HG03025 (cell line): ENCODE measurements at regions not wholly inside any gene's neighbourhood (a gene's known extent, or its start where the extent isn't known, plus 50 kb on each side); places are given as distances from the start of the nearest gene placed in this dataset.

Source experiments
- ATAC-seq: cut with Tn5 transposase; IDR thresholded peaks from one replicate; pipeline ENCODE4 v1.9.1; 2021; ENCODE audit warnings: mild to moderate bottlenecking, moderate library complexity; ENCODE audit not compliant: unreplicated experiment, low FRiP score

DNA sequence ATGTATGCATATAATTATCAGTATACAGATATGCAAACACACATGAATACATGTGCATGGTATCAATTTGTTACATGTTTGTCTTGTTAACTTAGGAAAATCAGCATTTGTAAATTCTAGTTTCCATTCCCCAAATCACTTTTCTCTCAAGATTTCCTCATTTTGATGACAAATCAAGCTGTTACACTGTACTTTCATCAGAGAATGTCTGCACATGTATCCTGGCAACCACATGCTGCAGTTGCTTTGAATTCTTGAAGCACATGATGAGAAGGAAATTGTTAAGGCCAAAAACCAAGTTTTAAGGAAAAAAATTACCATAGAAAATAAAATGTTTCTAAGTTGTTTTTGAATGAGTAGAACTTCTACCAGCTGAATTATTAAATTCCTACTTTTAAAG, 1834.5 kb downstream of the EFNA5 start:
- ATAC-seq = no peak

DNA sequence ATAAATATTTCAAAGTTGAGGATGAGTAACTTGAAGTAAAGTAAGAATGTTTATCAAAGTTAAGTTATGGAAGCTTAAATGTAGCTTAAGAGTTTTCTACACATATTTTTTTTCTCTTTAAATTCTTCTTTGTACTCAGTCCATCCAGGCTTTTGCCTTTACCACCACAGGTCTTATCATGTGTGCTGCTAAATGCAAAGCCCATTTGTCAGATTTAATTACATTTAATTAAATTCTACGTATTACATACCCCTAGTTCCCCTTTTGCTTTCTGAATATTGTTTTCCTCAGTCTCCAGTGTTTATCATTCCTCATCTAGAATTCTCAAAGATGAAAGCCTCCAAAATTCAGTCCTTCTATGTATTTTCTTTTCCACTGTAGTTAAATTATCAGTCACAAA, 1841.9 kb downstream of the EFNA5 start:
- ATAC-seq = no peak

DNA sequence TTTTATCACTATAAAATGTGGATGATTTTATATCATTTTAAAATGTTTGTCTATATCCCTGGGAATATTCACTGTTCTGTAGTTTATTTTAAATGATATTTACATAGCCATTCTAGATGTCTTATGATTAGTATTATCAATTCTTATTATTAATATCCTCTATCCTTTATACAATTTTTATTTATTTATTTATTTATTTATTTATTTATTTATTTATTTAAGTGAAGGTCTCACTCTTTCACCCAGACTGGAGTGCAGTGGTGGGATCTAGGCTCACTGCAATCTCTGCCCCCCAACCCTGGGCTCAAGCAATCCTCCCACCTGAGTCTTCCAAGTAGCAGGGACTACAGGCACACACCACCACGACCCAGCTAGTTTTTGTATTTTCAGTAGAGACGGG, 1848.9 kb downstream of the EFNA5 start:
- no peak for ATAC-seq

DNA sequence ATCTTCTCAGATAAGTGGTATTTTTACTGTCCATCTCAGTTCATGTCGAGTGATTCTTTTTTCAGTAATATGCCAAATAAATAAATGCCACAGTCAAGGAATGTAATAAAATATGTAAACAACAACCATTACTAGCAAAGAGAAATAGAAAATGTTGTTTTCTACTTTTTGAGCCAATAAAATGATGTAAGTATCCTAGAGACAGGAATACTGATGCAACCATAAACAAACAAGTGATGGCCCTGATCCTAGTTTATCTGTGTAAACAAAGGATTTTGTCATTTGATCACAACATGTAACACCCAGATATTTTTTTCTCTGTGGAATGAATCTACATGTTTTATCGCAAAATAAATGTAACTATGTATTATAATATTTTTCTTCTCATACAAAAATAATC, 1852.8 kb downstream of the EFNA5 start:
- no peak for ATAC-seq

DNA sequence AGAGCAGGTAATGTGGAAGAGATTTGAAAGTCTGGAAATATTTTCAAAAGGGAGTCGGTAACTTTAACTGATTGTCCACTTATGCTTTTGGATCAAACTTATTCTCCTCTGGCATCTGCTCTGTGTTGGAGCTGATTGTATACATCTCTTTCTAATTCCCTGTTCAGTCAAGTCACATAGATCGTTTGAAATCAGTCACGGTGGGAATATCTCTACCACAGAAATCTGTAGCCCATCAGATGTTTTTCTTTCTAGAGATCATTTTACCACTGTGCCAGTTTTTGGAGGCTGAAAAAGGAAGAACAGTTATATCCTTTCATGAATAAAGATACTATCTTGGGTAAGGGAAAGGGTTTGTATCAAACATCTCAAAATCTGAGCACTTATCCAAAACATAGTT, 1853.3 kb downstream of the EFNA5 start:
- ATAC-seq = no peak

DNA sequence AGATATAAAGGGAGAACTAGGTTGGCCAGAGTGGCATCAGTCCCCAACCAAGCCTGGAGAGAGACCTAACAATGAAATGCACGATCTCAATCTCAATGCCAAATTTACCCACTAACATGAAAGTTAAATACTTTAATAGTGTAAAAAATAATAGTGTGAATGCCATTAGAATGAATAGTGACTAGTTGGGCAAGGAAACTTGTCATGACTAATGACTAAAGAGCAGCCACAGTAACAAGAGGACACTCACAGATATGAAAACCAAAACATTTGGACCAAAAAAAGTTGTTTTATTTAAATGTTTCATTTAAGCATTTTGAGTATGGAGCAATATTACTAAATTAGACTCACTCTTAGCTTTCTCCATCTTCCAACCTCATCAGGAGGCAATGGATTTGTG, 1853.8 kb downstream of the EFNA5 start:
- ATAC-seq = no peak

DNA sequence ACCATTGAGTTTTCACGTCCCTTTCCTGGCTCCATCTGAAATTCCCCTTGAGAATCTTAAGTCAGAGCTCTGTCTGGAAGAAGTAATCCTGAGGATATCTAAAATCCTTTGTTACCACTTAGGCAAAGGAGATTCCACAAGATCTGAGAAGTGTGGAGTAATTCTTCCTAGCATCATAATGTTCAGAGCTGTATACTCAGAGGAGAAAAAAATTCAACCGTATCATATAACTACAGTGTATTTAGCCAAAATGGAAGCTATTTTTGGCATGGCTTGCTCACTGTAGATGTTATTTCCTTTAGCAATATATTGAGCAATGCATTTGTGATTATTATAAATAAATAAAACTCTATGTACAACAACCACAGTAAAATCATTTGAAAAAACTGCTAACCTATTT, 1858.4 kb downstream of the EFNA5 start:
- ATAC-seq = no peak

DNA sequence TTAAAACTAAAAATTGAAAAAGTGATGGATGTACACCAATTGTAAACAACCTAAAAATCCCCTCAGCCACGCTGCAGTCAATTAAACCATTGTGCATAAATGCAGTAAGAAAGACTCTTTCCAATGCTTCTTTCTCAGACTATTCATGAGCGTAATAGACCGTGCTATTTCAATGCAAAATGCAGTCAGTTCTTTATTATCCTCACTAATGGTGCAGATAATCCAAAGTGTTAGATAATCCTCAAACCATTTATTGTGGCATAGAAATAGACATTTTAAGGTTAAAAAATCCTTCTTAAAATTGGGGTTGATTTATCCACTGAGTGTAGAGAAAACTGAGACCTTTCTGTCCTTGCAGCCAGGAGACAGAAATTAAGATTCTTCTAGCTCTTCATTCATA, 1862.8 kb downstream of the EFNA5 start:
- no peak for ATAC-seq

DNA sequence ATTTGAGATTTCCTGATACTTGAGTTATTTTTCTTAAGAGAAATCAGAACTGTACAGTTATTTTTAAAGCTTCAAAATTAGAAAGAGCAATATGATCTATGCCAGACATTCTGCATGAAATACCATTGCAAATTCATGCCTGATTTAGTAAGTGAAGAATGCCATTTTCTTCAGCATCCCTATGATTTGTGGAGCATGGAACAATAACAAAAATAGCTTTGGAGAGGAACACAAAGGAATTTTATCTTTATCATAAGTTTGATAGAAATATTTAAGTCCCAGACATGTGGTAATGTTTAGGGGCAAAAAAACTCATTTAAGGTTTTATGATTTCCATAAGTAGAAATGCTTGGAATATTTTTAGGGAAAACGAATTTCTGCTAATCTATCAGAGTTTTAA, 1863.4 kb downstream of the EFNA5 start:
- no peak for ATAC-seq

DNA sequence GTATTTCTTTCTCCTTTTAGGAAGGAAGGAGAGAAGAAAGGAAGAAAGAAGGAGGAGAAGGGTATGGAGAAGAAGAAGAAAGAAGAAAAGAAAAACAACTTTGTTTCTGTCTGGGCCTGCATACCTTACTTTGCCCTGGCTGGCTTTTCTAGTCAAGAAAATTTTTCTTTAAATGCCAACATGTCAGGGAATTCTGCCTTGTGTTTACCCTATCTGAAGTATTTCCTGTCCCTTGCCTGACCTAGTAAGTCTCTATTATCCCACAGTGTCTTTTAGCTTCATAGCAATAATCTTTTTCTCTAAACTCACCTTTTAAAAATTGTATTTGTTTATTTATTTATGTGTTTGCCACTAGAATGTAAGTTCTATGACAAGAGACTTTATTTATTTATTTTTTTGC, 1864.1 kb downstream of the EFNA5 start:
- ATAC-seq = no peak

DNA sequence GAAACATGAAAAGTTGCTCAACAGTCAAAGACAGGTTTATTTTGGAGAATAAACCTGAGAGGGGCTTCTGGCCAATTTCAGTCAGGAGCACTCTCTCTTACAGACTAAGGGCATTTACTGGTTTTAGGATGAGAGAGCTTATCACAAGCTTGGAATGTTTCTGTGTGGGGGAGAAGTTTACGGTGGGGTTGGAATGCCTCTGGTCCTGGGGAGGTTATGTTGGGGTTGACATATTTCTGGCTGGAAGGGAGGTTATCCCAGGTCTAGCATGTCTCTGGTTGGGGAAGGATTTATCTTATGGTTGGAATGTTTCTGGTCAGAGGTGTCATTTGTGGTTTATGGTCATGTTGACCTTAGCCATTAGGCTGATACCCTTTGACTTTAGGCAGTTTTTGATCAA, 1867.3 kb downstream of the EFNA5 start:
- ATAC-seq = no peak

DNA sequence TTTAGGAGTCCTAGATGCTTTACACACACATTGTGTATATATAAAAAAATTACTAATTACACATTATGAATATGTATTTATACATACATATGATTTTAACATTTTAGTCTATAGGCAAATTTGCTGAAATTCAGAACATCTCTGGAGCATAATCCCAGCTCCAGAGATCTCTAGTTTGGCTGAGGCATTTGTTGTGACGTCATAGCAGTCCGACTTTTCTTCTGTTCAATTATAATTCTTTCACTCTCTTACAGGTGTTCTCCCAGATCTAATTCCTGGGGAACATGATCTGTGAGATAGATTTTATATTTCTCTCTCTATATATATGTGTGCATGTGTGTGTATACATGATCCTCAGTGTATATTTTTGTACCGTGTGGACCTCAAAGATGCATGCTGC, 1876.2 kb downstream of the EFNA5 start:
- ATAC-seq = no peak

DNA sequence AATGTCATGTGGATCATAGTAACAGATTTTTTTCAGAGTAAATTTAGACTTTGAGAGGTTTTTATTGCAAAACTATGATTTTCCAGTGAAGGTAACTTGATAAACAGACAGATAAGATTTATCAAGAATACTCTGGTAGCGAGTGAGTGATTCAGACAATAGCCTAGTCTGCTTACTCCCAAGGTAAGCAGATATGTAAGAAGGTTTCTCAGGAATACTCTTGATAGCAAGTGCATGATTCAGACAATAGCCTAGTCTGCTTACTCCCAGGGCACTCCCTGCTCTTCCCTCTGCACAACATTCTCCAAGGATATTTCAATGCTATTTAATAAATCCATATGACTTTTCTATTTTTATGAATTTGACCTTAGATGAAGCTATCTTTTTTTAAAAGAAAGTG, 1881.5 kb downstream of the EFNA5 start:
- ATAC-seq = no peak

DNA sequence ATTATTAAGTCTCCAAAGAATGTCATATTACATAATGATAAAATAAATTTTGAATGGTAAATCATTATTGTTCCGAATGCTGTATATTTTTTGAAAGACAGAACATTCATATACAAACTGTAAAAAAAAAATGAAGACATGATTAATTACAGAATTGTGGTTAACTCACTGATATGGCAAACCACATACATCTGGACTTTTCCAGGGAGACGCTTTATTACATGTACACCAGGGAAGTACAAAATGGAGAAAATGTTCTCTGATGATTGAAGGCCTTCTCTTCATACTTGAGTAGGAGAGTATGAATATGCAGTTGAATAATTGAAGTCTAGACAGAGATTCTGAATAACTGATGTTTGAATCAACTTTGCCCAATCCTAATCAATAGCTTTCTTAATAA, 1886.9 kb downstream of the EFNA5 start:
- no peak for ATAC-seq

DNA sequence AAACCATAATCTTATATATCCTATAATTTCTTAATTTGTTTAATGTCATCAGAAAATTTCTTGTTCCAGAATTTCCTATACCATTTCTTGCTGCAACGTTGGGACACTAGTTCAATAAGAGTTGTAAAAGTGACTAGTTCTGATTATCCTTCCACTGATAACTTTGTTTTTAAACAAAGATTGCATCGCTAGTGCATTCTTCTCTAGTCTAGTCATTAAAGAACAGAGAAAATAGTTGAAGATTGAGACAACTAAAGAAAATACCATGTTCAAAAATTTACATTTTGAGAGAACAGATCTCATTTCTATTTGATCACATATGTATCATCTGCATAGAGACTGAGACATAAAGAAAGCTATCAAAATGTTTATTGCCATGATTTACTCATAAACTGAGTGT, 1888.2 kb downstream of the EFNA5 start:
- no peak for ATAC-seq

DNA sequence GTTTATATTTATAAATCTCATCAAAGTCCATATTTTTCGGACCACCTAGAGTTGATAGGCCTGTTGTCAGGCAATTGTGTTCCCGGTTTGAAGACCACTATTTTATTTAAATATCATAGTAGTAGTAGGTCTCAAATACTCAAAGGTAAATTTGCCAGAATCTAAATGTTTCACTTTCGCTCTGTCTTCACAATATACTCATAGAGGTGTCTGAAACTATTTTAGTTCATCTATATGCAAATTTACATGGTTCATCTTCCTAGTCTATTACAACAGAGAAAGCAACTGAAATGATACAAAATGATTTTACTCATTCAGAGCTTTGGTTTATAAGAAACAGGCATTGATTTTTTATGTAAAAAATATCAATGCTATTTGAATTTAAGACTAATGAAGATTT, 1897.5 kb downstream of the EFNA5 start:
- no peak for ATAC-seq

DNA sequence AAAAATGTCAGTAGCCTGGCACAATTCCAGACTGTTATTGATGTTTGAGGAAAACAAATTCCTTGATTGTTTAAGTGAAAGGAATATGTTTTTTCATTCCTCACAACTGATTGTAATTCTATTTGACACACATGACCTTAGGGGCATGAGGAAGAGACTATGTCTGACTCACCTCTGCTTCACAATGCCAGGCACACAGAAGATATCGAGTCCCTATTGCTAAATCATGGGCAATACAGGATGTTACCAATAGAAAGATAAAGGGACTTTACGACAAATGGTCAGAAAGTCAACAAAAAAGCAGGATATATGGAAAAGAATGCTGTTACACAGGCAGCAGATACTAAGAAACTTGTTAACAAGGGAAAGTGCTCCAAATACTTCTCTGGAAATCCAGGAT, 1903.5 kb downstream of the EFNA5 start:
- ATAC-seq = no peak

DNA sequence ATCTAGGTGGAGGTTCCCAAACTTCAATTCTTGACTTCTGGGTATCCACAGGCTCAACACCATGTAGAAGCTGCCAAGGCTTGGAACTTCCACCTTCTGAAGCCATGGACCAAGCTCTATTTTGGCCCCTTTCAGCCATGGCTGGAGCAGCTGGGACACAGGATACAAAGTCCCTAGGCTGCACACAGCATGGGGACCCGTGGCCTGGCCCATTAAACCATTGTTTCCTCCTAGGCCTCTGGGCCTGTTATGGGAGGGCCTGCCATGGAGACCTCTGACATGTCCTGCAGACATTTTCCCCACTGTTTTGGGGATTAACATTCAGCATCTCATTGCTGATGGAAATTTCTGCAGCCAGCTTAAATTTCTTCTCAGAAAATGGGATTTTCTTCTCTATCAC, 1908.0 kb downstream of the EFNA5 start:
- ATAC-seq = no peak

DNA sequence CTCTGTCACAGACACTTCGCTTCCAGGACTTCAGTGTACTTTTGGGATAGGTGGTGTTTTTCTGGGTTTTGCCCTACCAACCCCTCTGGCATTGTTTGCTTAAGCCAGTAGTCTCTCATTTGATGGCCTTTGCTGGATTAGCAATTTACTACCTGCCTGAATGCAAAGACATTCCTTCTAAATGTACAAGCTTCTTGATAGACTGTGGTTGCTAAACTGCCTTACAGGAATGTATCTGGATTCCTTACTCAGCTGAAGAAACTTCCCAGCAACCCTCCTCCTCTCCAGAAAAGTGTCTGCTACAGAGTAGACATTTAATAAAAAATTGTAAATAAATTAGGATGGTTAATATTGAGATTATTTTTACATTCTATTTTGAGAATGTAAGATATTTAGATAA, 1916.7 kb downstream of the EFNA5 start:
- ATAC-seq = no peak

DNA sequence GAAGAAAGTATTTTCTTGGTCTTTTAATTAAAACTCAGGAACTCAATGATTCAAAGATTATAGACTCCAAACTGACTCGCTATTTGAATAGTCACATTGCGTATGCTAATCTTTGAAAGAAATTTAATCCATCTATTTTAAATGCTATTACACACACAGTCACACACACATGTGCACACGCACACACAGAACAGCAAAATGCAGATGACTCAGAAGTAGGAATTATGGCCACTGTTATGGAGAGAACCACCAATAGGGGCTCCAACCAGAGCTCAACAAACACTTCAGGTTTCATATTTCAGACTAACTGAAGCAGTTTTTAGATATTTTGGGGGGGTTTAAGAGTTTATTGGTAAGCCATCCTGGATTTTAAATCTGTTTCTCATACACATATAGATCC, 1917.9 kb downstream of the EFNA5 start:
- ATAC-seq = no peak

DNA sequence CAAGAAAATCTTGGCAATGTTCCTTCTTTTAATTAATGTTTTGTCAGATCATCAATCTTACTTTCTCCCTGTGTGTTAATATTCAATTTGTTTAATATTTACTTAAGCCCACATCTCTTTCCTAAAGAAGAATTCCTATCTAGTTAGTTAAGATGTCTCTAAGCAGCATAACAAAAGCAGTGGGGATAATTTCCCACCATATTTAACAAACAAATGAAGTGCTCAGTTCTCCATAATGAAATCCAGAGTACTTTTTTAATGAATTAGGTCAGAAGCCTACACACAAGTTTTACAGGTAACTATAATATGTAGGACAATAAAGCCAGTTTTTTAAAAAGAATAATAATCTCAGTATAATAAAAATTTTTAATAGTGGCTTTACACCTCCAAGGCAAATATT, 1918.8 kb downstream of the EFNA5 start:
- no peak for ATAC-seq

DNA sequence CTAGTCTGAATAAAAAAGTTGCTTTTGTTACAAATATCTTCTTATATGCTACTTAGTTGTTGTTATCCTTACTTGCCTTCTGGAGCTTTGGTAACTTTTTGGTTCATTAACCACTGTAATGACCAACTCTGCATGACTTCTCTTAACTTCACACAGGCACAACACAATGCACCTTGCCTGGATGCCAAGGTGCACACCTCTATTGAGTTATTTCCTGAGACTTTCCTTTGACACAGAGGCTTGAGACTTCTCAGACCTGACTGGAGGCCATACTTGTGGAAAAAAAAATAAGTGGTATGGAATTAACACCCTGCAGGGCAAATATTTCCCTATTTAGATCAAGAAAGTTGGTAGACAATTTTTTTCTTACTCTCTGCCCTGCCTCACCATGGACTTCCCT, 1925.6 kb downstream of the EFNA5 start:
- ATAC-seq = no peak

DNA sequence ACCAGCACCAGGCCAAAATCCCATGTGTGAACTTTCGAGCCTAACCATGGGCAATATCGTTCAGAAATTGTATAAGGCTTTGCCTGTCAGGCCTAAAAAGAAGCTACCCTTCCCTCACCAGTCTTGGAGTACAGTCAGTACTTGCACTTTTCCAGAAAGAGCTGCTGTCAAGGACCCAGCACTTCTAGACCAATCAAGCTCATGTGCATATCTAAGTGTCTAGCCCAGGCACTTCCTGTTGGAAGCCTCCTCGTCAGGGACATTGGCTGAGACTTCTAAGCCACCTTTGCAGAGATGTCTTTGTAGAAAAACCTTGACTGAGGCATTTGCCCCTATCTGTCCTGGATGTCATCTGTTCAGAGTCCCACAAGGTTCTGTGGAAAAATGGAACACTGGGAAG, 1930.5 kb downstream of the EFNA5 start:
- ATAC-seq = no peak

DNA sequence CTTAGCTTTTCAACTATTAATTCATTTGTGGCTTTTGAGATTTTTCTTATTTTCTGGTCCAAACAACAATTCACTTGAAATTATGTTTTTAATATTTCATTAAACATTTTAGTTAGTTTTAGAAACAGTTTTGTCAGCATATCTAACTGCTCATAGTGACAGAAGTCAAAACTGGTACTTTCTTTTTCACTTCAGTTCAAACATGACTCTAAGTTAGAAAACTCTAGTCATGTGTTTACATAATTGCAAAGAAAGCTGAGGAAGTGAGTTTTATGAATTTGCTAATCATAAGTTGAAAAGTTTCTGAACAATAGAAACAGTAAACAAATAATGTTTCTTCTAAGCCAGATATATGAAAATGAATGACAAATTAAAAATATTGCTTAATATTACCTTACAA, 1931.0 kb downstream of the EFNA5 start:
- ATAC-seq = no peak
